ENCODE measurements at regions not wholly inside any gene's neighbourhood (a gene's known extent, or its start where the extent isn't known, plus 50 kb on each side); places are given as distances from the start of the nearest gene placed in this dataset.

DNA sequence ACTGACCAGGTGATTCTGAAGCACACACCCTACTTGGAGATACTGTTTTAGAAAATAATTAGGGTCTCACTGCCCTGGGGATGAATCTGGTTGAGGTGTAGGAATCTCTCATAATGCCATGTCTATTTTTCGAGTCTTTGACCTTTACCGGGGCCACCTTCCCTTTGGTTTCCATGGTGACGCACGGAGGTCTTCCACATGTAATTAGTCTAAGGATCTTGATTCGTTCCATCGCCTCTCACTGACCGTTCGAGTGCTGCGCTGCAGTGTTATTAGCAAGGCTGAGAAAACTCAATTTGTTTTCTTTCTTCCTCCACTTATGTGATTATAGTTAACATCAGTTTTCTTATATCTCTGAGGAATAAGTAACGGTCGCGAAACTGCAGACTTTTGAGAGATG, 144.3 kb upstream of the SPACA1 start:
- H3K27ac ChIP-seq, result no peak overlapping the region
- no peaks in the 10 kb centered on the region for H3K27me3 ChIP-seq
- H3K4me3 ChIP-seq, result no peak overlapping the region
- 88 to 90% (median 89%) methylated on average over 12 of the region's 12 CpGs for WGBS, 3 donors
- TF ChIP-seq POLR2A (IDR thresholded peaks at IDR 0.05), result no peak
- H3K9me3 ChIP-seq, result no peaks in the 10 kb centered on the region
- H3K36me3 ChIP-seq, result no peaks in the 10 kb centered on the region
- H3K4me1 ChIP-seq (ENCODE audit: insufficient read depth), result no peaks in the 10 kb centered on the region
- DNase-seq, result no peak
- intact Hi-C loops (cut with DNase I), result no loop called here

DNA sequence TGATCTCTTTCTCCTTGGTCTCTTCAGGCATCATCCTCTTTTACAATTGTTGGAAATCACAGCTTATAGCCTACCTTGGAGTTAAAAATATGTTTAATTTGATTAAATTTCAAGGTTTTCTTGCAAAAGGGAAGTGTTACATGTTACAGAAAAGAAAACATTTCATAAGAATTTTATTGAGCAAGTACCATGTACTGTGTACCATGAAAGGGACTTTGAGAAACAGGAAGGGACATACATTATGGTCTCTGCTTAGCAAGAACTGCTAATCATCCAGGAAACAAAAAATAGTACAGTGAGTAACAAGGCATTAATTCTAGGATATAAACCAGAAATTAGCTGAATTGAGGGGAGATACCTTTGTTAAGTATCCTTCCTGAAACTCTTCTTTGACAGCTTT, 145.3 kb upstream of the SPACA1 start:
- DNase-seq, result no peak
- Histone ChIP-seq H3K27ac (no peak overlapping the region), H3K9me3 (no peaks in the 10 kb centered on the region), H3K27me3 (no peaks in the 10 kb centered on the region), H3K36me3 (no peaks in the 10 kb centered on the region), H3K4me1 (ENCODE audit: insufficient read depth) (no peaks in the 10 kb centered on the region), H3K4me3 (no peak overlapping the region)
- TF ChIP-seq POLR2A (IDR thresholded peaks at IDR 0.05), result no peak
- TF ChIP-seq CTCF (IDR thresholded peaks at IDR 0.05), result no peak
- intact Hi-C loops (cut with DNase I), result no loop called here

DNA sequence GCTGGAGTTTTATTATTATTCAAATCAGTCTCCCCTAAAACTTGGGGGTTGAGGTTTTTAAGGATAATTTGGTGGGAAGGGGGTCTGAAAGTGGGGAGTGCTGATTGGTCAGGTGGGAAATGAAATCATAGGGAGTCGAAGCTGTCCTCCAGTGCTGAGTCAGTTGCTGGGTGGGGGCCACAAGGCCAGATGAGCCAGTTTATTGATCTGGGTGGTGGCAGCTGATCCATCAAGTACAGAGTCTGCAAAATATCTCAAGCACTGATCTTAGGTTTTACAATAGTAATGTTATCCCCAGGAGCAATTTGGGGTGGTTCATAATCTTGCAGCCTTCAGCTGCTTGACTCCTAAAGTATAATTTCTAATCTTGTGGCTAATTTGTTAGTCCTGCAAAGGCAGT, 146.0 kb upstream of the SPACA1 start:
- WGBS, 3 donors, result 90 to 97% (median 96%) methylated on average over 1 of the region's 1 CpG
- Histone ChIP-seq H3K9me3 (no peaks in the 10 kb centered on the region), H3K27ac (no peak overlapping the region), H3K27me3 (no peaks in the 10 kb centered on the region), H3K4me1 (ENCODE audit: insufficient read depth) (no peaks in the 10 kb centered on the region), H3K4me3 (no peak overlapping the region), H3K36me3 (no peaks in the 10 kb centered on the region)
- TF ChIP-seq POLR2A (IDR thresholded peaks at IDR 0.05) (no peak), CTCF (IDR thresholded peaks at IDR 0.05) (no peak), EP300 (IDR thresholded peaks at IDR 0.05) (no peak)
- intact Hi-C loops (cut with DNase I), result no loop called here
- no peak for DNase-seq

- intact Hi-C loops (cut with DNase I), result no loop called here
- no peak for TF ChIP-seq POLR2A (IDR thresholded peaks at IDR 0.05)
- TF ChIP-seq EP300 (IDR thresholded peaks at IDR 0.05), result no peak
- TF ChIP-seq CTCF (IDR thresholded peaks at IDR 0.05), result no peak
- Histone ChIP-seq H3K27ac (no peak overlapping the region), H3K36me3 (no peaks in the 10 kb centered on the region), H3K4me1 (ENCODE audit: insufficient read depth) (no peaks in the 10 kb centered on the region), H3K9me3 (no peaks in the 10 kb centered on the region), H3K4me3 (no peak overlapping the region), H3K27me3 (no peaks in the 10 kb centered on the region)
- WGBS, 3 donors, result 93 to 99% (median 95%) methylated on average over 6 of the region's 6 CpGs
- no peak for DNase-seq
These were observed 147.4 kb upstream of the SPACA1 start for GRCh38 chr6:87900160-87900698.

GRCh38 chr6:87899499-87900147, 148.0 kb upstream of the SPACA1 start:
- Histone ChIP-seq H3K27me3 (no peaks in the 10 kb centered on the region), H3K9me3 (no peaks in the 10 kb centered on the region), H3K36me3 (no peaks in the 10 kb centered on the region), H3K27ac (no peak overlapping the region), H3K4me1 (ENCODE audit: insufficient read depth) (no peaks in the 10 kb centered on the region), H3K4me3 (no peak overlapping the region)
- no peak for DNase-seq
- intact Hi-C loops (cut with DNase I), result no loop called here
- WGBS, 3 donors, result 83 to 94% (median 91%) methylated on average over 5 of the region's 5 CpGs
- no peak for TF ChIP-seq POLR2A (IDR thresholded peaks at IDR 0.05)

Data from ovary (tissue), 7 donors.